ENCODE measurements at regions not wholly inside any gene's neighbourhood (a gene's known extent, or its start where the extent isn't known, plus 50 kb on each side); places are given as distances from the start of the nearest gene placed in this dataset.

- in situ Hi-C loops (cut with HindIII; ENCODE audit: low sequenced_read_pairs), result no loop called here
Observed at GRCh38 chr7:136339464-136339863, 362.3 kb upstream of the MTPN start.

DNA sequence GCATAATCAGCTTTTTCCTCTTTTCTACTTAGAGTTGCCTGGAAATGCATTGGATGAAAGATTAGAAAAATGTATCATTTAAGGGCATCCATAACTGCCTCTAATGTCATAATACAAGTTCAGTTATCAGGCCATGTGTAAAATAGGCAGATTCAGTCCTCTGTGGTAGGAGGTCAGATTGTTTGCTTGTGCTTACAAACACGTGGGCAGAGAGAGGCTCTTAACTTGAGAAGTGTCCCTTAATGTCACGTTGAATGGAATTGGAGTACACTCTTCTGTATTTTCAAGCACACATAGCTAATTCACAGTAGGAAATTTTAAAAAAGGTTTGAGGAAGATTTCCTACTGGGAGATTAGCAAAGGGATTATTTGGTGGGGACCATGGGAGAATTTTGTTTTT lies 359.8 kb upstream of the MTPN start:
- in situ Hi-C loops (cut with HindIII; ENCODE audit: low sequenced_read_pairs), result no loop called here

DNA sequence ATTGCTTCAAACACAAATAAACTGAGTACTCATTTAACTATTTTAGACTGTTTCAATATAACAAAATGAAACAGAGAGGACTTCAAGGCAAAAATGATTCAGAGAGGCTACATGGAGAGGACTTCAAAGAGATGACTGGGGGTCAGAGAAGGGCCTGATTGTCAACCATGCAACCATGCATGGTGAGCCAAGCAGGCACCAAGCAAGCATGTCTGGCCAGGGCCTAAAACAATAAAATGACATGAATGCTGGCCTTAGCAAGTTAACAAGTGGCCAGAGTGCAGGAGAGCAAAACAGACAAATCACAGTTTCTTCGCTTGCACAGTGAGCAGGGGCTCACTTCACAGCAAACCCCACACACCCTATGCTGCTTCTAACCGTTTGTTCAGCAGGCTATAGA lies 356.5 kb upstream of the MTPN start:
- in situ Hi-C loops (cut with HindIII; ENCODE audit: low sequenced_read_pairs), result loop anchor here (5.0 kb wide), 1 partner anchor 81 kb away; no protein-coding TSS in a partner anchor

- in situ Hi-C loops (cut with HindIII; ENCODE audit: low sequenced_read_pairs), result no loop called here
Observed at GRCh38 chr7:136326045-136326609, 349.0 kb upstream of the MTPN start.

DNA sequence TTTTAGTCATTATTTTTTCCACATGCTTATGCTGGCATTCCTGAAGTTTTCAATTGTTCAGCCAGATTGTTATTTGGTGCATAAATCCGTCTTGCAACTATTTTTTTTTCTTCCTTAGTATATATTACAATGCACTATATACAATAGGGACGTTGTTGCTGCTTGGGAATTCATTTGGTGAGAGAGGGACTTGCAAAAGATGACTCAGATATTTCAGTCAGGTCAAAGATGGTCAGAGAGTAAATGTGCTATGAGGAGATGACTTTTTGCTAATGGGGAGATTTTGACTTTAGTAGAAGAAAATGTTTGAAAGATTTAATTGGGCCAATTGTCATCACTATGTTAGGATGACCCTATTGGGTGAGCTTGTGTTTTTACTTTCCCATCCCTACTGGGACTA lies 348.4 kb upstream of the MTPN start:
- in situ Hi-C loops (cut with HindIII; ENCODE audit: low sequenced_read_pairs), result no loop called here

- in situ Hi-C loops (cut with HindIII; ENCODE audit: low sequenced_read_pairs), result no loop called here
Observed at GRCh38 chr7:136325027-136325426, 347.9 kb upstream of the MTPN start.

GRCh38 chr7:136324073-136324704 lies 347.0 kb upstream of the MTPN start:
- in situ Hi-C loops (cut with HindIII; ENCODE audit: low sequenced_read_pairs), result no loop called here

DNA sequence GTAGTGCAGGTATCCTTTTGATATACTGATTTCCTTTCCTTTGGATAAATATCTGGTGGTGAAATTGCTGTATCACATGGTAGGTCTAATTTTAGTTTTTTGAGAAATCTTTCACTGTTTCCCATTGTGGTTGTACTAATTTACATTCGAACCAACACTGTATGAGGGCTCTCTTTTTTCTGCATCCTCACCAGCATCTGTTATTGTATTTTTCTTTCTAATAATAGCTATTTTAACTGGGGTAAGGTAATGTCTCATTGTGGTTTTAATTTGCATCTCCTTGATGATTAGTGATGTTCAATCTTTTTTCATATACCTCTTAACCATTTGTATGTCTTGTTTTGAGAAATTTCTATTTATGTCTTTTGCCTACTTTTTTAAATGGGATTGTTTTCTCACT lies 335.4 kb upstream of the MTPN start:
- in situ Hi-C loops (cut with HindIII; ENCODE audit: low sequenced_read_pairs), result no loop called here

GRCh38 chr7:136309407-136309806 lies 332.2 kb upstream of the MTPN start:
- in situ Hi-C loops (cut with HindIII; ENCODE audit: low sequenced_read_pairs), result no loop called here

GRCh38 chr7:136308230-136308629 lies 331.1 kb upstream of the MTPN start:
- in situ Hi-C loops (cut with HindIII; ENCODE audit: low sequenced_read_pairs), result no loop called here

GRCh38 chr7:136303162-136303561 lies 326.0 kb upstream of the MTPN start:
- in situ Hi-C loops (cut with HindIII; ENCODE audit: low sequenced_read_pairs), result loop anchor here (5.0 kb wide), 1 partner anchor 44 kb away; no protein-coding TSS in a partner anchor

GRCh38 chr7:136302049-136302448 lies 324.9 kb upstream of the MTPN start:
- in situ Hi-C loops (cut with HindIII; ENCODE audit: low sequenced_read_pairs), result loop anchor here (5.0 kb wide), 1 partner anchor 45 kb away; no protein-coding TSS in a partner anchor

GRCh38 chr7:136294977-136295376 lies 317.8 kb upstream of the MTPN start:
- in situ Hi-C loops (cut with HindIII; ENCODE audit: low sequenced_read_pairs), result no loop called here

- in situ Hi-C loops (cut with HindIII; ENCODE audit: low sequenced_read_pairs), result no loop called here
Observed at GRCh38 chr7:136293841-136294391, 316.8 kb upstream of the MTPN start.

DNA sequence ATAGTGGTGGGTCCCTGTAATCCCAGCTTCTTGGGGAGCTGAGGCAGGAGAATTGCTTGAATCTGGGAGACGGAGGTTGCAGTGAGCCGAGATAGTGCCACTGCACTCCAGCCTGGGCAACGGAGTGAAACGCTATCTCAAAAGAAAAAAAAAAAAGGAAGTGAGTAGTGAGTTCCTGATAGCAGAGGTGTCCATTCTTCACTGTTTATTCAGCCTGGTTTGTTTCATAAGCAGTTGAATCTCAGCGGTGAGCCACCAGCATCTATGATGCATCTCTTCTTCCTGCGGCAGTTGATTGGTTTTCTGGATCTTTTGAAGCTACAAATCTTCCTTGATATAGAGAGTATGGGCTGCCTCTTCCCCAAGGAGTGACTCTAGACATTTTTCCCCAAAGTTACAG lies 316.1 kb upstream of the MTPN start:
- in situ Hi-C loops (cut with HindIII; ENCODE audit: low sequenced_read_pairs), result no loop called here

GRCh38 chr7:136292365-136292764 lies 315.2 kb upstream of the MTPN start:
- in situ Hi-C loops (cut with HindIII; ENCODE audit: low sequenced_read_pairs), result no loop called here

- in situ Hi-C loops (cut with HindIII; ENCODE audit: low sequenced_read_pairs), result no loop called here
Observed at GRCh38 chr7:136290351-136290750, 313.2 kb upstream of the MTPN start.

DNA sequence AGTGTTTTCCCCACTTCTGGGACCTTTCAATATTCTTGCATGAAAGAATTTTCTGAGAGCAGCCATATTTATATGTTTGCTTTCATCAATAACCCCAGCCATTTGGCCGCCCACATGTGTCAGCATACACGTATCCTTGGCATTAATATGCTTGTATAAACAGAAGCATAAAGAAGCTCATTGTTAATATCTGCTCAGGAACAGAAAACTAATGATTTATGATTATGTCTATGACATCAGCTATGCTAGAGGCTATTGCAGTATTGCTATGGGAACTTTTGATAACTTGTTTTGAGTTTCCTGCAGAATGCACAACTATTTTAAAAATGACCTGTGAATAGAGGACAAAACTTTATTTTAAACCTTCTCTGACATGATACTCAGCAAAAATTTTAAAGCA lies 300.9 kb upstream of the MTPN start:
- in situ Hi-C loops (cut with HindIII; ENCODE audit: low sequenced_read_pairs), result no loop called here

DNA sequence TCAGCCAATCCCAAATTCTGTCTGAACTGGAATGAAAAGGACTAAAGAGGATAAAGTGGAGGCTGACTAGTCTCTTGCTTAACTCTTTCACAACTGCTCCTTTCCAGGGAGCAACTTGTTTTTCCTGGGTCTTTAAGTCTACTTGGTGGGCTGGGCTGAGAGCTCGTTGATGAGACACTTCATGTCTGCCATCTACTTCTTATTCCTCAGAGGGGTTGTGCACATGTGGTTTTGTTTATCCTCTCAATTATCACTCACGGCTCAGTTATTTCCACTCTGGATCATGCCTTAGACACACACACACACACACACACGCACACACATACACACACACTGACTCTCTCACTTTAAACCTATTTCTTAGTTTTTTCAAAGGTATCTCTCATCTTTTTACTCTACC lies 298.6 kb upstream of the MTPN start:
- in situ Hi-C loops (cut with HindIII; ENCODE audit: low sequenced_read_pairs), result no loop called here

DNA sequence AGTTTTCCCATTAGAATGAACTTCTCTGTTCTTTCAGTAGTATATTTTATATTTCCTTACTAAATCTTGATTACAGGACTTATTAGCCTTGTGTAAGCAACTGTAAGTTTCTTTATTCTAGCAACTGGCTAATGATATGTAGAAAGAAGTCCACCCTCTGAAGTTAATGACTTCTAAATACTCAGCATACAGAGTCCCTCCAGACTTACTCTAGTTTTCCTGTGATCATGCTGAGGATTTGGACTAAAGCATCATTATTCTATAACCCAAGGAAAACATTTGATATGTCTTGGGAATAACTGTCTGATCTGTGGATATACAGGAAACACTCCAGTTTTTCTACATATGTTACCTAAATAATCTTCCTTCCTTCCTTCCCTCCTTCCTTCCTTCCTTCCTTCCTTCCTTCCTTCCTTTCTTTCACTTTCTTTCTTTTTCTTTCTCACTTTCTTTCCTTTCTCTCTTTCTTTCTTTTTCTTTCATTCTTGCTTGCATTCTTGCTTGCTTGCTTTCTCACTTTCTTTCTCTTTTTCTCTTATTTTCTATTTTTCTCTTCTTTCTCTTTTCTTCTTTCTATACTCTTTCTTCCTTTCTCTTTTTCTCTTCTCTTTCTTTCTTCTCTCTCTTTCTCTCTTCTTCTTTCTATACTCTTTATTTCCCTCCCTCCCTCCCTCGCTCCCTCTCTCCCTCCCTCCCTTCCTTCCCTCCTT lies 297.6 kb upstream of the MTPN start:
- in situ Hi-C loops (cut with HindIII; ENCODE audit: low sequenced_read_pairs), result no loop called here

GRCh38 chr7:136272934-136273333 lies 295.8 kb upstream of the MTPN start:
- in situ Hi-C loops (cut with HindIII; ENCODE audit: low sequenced_read_pairs), result no loop called here

GRCh38 chr7:136267822-136268221 lies 290.7 kb upstream of the MTPN start:
- in situ Hi-C loops (cut with HindIII; ENCODE audit: low sequenced_read_pairs), result loop anchor here (5.0 kb wide), 1 partner anchor 66 kb away; no protein-coding TSS in a partner anchor
